ENCODE measurements at regions not wholly inside any gene's neighbourhood (a gene's known extent, or its start where the extent isn't known, plus 50 kb on each side); places are given as distances from the start of the nearest gene placed in this dataset.

- no peak for TF ChIP-seq CTCF (IDR thresholded peaks at IDR 0.05)
- H3K36me3 ChIP-seq = no peaks in the 10 kb centered on the region
- H3K27me3 ChIP-seq (replicated peaks; ENCODE audit: insufficient read depth) = no peaks in the 10 kb centered on the region
- no peaks in the 10 kb centered on the region for H3K9me3 ChIP-seq
- no peak overlapping the region for H3K27ac ChIP-seq
- DNase-seq (ENCODE audit: low spot score) (no peak), ATAC-seq (ENCODE audit: insufficient number of reproducible peaks, low FRiP score, low read depth) (no peak)
- H3K4me1 ChIP-seq (ENCODE audit: control insufficient read depth in 1 of 2, low read depth in 2 of 2) = no peaks in the 10 kb centered on the region
- H3K4me3 ChIP-seq = no peak overlapping the region
Measured at GRCh38 chr15:87129916-87130315, 1050.2 kb downstream of the AGBL1 start.

- DNase-seq (ENCODE audit: low spot score) = no peak
- no peak overlapping the region for H3K27ac ChIP-seq
- TF ChIP-seq CTCF (IDR thresholded peaks at IDR 0.05) = no peak
- H3K27me3 ChIP-seq (replicated peaks; ENCODE audit: insufficient read depth) = no peaks in the 10 kb centered on the region
- H3K36me3 ChIP-seq = no peaks in the 10 kb centered on the region
- no peak overlapping the region for H3K4me3 ChIP-seq
- no peaks in the 10 kb centered on the region for H3K9me3 ChIP-seq
- no peak for ATAC-seq (ENCODE audit: insufficient number of reproducible peaks, low FRiP score, low read depth)
- no peaks in the 10 kb centered on the region for H3K4me1 ChIP-seq (ENCODE audit: control insufficient read depth in 1 of 2, low read depth in 2 of 2)
Measured at GRCh38 chr15:87123676-87124382, 1044.2 kb downstream of the AGBL1 start.

GRCh38 chr15:87121336-87121735 lies 1041.7 kb downstream of the AGBL1 start:
- Histone ChIP-seq H3K4me3 (no peak overlapping the region), H3K36me3 (no peaks in the 10 kb centered on the region), H3K9me3 (no peaks in the 10 kb centered on the region), H3K27me3 (replicated peaks; ENCODE audit: insufficient read depth) (no peaks in the 10 kb centered on the region), H3K4me1 (ENCODE audit: control insufficient read depth in 1 of 2, low read depth in 2 of 2) (no peaks in the 10 kb centered on the region), H3K27ac (no peak overlapping the region)
- no peak for DNase-seq (ENCODE audit: low spot score)
- TF ChIP-seq CTCF (IDR thresholded peaks at IDR 0.05) = no peak
- ATAC-seq (ENCODE audit: insufficient number of reproducible peaks, low FRiP score, low read depth) = no peak

GRCh38 chr15:87120555-87120954 lies 1040.9 kb downstream of the AGBL1 start:
- H3K9me3 ChIP-seq = no peaks in the 10 kb centered on the region
- ATAC-seq (ENCODE audit: insufficient number of reproducible peaks, low FRiP score, low read depth) (no peak), DNase-seq (ENCODE audit: low spot score) (no peak)
- no peaks in the 10 kb centered on the region for H3K4me1 ChIP-seq (ENCODE audit: control insufficient read depth in 1 of 2, low read depth in 2 of 2)
- H3K36me3 ChIP-seq = no peaks in the 10 kb centered on the region
- H3K27me3 ChIP-seq (replicated peaks; ENCODE audit: insufficient read depth) = no peaks in the 10 kb centered on the region
- H3K4me3 ChIP-seq = no peak overlapping the region
- TF ChIP-seq CTCF (IDR thresholded peaks at IDR 0.05) = no peak
- H3K27ac ChIP-seq = no peak overlapping the region

- DNase-seq (ENCODE audit: low spot score) (no peak), ATAC-seq (ENCODE audit: insufficient number of reproducible peaks, low FRiP score, low read depth) (no peak)
- Histone ChIP-seq H3K27ac (no peak overlapping the region), H3K9me3 (no peaks in the 10 kb centered on the region), H3K27me3 (replicated peaks; ENCODE audit: insufficient read depth) (no peaks in the 10 kb centered on the region), H3K4me1 (ENCODE audit: control insufficient read depth in 1 of 2, low read depth in 2 of 2) (no peaks in the 10 kb centered on the region), H3K36me3 (no peaks in the 10 kb centered on the region), H3K4me3 (no peak overlapping the region)
- no peak for TF ChIP-seq CTCF (IDR thresholded peaks at IDR 0.05)
Measured at GRCh38 chr15:87118846-87119245, 1039.2 kb downstream of the AGBL1 start.
